LoVo (cell line): ENCODE measurements at regions not wholly inside any gene's neighbourhood (a gene's known extent, or its start where the extent isn't known, plus 50 kb on each side); places are given as distances from the start of the nearest gene placed in this dataset.
A peak's percentile ranks its signal among the peaks of the same experiment; 100 is the strongest.
"Not testable (repeated sequence)": the region's sequence is repeated elsewhere in the genome, so short reads cannot be mapped to it uniquely, and the experiment has no call there.

Experiments used
- DNase-seq: peaks from one replicate; pipeline ENCODE4 v3.0.0-alpha.2; 2016; ENCODE audit warnings: low spot score

- DNase-seq = no peak
Measured at GRCh38 chr17:71790791-71791190, 330.0 kb upstream of the SOX9 start.

DNA sequence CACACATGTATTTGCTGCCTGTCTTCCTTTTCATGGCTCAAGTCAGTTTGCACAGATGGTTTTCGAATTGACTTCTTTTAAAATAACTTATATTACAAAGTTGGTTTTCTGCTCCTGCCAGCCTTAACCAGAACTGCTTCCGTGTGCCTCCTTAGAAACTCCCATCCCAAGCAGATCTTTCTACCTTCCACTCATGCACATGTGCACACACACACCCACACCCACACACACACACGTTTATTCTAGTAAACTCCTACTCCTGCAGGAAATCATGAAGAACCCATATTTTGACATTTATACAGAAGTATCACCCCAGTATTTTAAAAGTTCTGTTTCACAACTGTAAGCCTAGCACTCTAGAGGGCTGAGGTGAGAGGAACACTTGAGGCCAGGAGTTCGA lies 329.5 kb upstream of the SOX9 start:
- DNase-seq = no peak

GRCh38 chr17:71792966-71793365 lies 327.9 kb upstream of the SOX9 start:
- no peak for DNase-seq

- DNase-seq = no peak
Measured at GRCh38 chr17:71793518-71793917, 327.3 kb upstream of the SOX9 start.

- no peak for DNase-seq
Measured at GRCh38 chr17:71798701-71799100, 322.1 kb upstream of the SOX9 start.

DNA sequence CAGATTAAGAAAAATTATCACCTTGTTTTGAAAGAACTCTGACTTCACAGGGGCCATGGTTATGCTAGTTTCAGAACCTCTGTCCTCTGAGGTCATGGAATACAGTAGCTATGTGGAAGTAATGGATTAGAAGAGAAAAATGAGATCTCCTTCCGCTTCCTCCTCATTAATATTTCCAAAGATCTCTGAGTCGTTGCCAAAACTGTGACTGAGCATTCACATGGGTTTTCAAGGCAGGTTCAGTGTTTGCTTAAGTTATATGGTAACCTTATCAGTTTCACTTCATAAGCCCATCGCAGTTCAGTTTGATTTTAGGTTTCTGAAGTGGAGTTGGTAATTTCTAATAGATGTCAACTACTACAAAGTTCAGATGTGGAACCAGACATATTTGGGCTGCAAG lies 321.2 kb upstream of the SOX9 start:
- no peak for DNase-seq

DNA sequence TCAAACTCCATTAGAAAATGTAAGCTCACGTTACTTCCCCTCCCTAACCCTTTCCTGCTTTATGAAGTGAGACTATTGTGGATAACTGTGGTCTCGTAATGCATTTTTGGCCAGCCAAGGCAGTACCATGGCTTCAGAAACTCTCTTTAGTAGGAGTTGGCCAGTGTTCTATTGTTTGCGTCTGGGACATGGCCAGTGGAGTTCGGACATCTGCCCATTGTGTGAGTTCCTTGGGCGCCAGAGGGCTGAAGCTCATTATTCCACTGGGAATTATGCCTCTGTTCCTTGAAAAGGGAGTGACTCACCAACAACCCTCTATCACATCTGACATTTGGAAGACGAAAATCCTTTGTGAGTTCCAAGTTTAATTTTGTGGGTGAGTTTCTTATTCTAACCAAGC lies 319.5 kb upstream of the SOX9 start:
- DNase-seq = no peak

DNA sequence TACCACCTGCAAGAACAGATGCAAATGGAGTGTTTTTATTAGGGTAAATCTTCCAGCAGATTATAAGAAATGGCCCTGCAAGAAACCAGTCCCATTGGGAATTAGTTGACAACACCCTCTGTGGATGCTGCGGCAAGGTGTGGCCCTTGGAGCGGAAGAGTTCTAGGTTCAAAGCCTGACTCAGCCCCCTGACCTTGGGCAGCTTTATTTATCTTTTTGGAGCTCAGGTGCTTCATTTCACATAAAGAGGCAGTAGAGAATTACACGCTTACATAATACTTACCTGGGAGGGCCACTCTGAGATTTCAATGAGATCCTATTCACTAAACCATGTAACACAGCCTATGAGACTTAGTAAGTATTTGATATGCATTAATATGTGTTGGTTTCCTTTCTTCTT lies 318.2 kb upstream of the SOX9 start:
- DNase-seq = no peak

- no peak for DNase-seq
Measured at GRCh38 chr17:71803656-71804284, 317.1 kb upstream of the SOX9 start.

- no peak for DNase-seq
Measured at GRCh38 chr17:71809537-71809936, 311.3 kb upstream of the SOX9 start.

- DNase-seq = not testable (repeated sequence)
Measured at GRCh38 chr17:71813861-71814260, 307.0 kb upstream of the SOX9 start.

DNA sequence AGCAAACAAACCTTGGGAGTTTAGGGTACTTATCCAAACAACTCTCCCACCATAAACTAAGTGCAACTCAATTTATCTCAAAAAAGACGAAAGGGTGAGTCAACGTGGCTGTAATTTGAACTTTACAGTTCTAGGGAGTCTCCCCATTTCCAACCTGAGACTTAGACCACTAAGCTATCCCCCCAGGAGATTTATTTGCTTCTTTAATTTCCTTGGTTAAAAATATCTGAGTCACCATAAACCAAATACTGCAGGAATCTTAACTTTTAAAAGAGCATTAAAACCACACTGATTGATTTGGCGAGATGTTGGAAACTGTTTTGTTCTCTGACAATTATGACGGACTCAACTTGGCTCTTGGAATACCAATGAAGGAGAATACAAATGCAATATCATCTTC lies 299.3 kb upstream of the SOX9 start:
- peak; percentile 6 for DNase-seq

GRCh38 chr17:71824671-71825070 lies 296.1 kb upstream of the SOX9 start:
- no peak for DNase-seq

DNA sequence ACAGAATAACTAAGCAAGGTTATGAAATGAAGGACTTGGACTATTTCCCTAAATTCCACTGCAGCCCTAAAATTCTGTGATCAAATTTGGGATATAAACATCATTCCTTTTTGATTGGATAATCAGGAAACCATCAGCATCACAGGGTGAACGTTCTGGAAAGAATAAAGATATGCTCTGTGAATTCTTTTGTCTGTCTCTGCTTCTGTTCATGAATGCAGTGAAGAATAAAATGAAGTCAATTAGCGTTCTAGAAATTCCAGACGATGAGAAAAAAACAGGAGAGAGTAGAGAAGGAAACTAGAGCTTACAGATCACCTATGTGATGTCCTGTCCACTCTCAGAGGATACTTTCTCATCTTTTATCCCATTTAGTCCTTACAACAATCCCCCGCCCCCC lies 295.1 kb upstream of the SOX9 start:
- no peak for DNase-seq

DNA sequence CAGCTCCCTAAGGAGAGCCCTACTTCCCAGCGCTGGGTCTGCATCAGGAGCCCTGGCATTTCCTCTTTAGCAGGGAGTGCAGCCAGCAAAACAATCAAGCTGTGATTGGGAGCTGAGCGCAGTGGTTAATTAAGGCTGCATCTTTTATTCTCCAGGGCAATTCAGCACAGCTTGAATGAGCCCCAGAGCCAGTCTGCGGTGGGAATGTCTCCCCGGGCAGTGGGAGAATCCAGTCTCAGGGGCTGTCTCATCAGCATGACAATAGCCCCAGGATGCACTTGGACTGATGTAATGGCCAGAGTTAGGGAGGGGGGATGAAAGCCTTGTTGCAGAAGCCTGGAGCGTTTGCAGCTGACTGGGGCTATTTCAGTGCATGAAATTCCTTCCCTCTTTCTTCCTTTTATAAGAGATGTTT lies 292.6 kb upstream of the SOX9 start:
- no peak for DNase-seq

GRCh38 chr17:71830866-71831265 lies 290.0 kb upstream of the SOX9 start:
- DNase-seq = no peak

- no peak for DNase-seq
Measured at GRCh38 chr17:71842986-71843385, 277.8 kb upstream of the SOX9 start.

DNA sequence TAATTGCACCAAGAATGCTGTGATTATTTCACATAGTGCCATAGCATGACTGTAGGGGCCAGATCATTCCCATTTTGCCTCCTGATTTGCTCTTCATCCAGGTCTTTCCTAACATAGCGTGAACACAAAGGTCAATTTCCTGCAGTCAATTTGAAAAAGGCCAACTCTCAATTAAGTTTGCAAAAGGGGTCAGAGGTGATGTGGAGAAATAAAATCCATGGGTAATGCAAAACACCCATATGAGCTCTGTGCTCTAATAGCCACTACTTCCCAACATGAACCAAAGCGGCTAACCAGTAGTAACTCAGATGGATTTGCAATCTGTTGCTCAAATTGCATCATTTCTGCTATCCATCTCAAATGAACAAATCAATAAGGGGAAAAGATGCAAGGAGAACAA lies 275.5 kb upstream of the SOX9 start:
- DNase-seq = no peak

DNA sequence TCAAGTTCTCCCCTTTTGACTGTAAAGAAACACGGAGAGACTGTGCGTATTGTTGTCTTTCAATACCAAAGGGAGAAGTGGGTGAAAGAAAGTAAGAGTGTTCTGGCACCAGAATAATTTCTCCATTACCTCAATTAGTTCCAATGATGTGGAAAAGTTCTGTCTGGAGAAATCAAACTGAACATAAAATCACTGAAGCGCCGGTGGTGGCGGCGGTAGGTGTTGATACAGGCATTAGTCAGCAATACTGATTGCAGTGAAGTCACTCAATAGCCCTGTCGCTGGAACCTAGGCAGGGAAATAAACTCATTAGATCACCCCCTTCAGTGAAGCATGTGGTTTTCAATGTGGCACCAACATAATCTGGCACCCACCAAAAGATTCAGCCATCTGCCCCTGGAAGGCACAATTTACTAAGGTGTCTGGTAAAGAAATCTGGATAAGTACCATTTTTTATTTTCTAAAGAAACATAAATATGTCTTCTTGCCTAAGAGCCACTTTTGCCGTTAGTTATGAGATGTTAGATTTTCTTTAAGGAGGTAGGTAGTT lies 274.2 kb upstream of the SOX9 start:
- no peak for DNase-seq

- DNase-seq = no peak
Measured at GRCh38 chr17:71849783-71850768, 270.7 kb upstream of the SOX9 start.

DNA sequence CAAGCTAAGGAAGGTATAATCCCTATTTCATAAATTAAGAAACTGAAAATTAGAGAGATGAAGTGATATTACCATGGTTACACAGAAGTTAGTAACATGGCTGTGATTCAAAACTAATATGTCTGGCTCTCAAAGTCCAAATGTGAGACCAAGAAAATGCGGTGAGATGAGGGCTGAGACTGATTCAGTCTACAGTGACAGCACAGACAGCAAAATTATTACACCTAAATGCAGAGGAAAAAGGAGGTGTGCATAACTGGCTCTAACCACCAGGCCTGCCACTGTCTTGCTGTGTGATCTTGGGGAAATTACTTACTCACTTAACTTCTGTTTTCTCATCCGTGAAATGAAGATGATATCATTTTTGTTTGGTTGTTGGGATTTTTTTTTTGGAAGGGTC lies 270.0 kb upstream of the SOX9 start:
- no peak for DNase-seq

GRCh38 chr17:71855010-71855409 lies 265.8 kb upstream of the SOX9 start:
- no peak for DNase-seq

DNA sequence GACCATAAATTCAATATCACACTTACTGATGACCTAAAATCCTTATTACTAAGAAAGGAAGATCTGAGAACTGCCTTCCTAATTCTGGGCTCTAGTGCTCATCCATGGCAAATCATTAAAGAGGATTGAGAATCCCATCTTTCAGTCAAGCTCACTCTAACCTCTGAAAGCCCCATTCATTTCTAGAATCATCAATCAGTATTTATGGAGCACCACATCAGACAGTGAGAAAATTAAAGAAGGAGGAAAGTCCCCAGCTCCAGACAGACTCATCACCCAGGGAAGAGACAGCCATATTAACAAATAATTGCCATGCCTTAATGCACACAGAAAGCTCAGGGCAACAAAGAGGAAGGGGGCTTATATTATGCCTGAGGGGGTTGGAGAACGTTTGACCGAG lies 256.1 kb upstream of the SOX9 start:
- DNase-seq = no peak
